Stromal cell of bone marrow (primary cell): ENCODE measurements at regions not wholly inside any gene's neighbourhood (a gene's known extent, or its start where the extent isn't known, plus 50 kb on each side); places are given as distances from the start of the nearest gene placed in this dataset.

ENCODE experiments used
- DNase-seq: peaks from one replicate; pipeline ENCODE4 v3.0.0-alpha.2; 2012; ENCODE audit warnings: low read depth

DNA sequence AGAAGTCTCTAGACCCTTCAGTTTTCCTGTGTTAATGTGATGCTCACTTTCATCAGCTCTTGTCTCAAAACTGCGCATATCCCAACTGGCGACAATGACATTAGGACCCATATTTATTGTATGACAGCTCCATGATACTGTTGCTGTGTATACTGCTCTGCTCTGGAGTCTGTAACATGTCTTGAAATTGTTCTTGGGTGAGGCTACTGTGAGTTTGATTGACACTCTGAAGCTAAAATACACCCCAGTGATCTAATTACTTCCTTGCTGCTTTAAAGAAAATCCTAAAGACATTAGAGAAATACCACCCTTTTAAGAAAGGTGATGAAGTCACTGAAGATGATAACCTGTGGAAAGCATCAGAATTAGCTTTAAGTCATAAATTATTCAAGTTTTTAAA is 1046.2 kb downstream of the KCNT2 start:
- no peak for DNase-seq

GRCh38 chr1:195550071-195550862 is 1058.0 kb downstream of the KCNT2 start:
- DNase-seq: no peak

DNA sequence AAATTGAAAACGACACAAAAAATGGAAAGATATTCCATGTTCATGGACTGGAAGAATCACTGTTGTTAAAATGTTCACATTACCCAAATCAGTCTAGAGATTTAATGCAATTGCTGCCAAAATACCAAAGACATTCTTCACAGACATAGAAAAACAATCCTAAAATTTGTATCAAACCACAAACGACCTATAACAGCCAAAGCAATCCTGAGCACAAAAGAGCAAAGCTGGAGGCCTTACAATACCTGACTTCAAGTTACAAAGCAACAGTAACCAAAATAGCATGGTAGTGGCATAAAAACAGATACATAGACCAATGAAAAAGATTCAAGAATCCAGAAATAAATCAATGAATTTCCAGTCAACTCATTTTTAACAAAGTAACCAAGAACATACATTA is 1077.3 kb downstream of the KCNT2 start:
- no peak for DNase-seq

GRCh38 chr1:195529881-195530280 is 1078.4 kb downstream of the KCNT2 start:
- DNase-seq: no peak

- no peak for DNase-seq
Measured at GRCh38 chr1:195520757-195521156, 1087.5 kb downstream of the KCNT2 start.

GRCh38 chr1:195516036-195516435 is 1092.2 kb downstream of the KCNT2 start:
- DNase-seq: no peak

- DNase-seq: no peak
Measured at GRCh38 chr1:195511501-195511900, 1096.7 kb downstream of the KCNT2 start.

DNA sequence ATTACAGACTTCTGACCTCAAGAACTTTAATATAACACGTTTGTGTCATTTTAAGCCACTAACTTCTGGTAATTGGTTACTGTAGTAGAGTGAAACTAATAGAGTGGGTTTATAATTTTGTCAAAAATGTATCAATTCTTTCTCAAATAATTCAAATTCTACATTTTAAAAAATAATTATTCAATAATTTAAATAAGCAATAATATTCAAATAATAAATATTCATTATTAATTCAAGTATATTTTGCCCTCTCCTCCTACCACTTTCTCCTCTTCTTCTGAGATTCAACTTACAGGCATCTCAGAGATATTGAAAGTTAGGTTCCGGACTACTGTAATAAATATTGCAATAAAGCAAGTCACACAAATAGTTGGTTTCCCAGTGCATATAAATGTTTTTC is 1107.1 kb downstream of the KCNT2 start:
- DNase-seq: no peak

DNA sequence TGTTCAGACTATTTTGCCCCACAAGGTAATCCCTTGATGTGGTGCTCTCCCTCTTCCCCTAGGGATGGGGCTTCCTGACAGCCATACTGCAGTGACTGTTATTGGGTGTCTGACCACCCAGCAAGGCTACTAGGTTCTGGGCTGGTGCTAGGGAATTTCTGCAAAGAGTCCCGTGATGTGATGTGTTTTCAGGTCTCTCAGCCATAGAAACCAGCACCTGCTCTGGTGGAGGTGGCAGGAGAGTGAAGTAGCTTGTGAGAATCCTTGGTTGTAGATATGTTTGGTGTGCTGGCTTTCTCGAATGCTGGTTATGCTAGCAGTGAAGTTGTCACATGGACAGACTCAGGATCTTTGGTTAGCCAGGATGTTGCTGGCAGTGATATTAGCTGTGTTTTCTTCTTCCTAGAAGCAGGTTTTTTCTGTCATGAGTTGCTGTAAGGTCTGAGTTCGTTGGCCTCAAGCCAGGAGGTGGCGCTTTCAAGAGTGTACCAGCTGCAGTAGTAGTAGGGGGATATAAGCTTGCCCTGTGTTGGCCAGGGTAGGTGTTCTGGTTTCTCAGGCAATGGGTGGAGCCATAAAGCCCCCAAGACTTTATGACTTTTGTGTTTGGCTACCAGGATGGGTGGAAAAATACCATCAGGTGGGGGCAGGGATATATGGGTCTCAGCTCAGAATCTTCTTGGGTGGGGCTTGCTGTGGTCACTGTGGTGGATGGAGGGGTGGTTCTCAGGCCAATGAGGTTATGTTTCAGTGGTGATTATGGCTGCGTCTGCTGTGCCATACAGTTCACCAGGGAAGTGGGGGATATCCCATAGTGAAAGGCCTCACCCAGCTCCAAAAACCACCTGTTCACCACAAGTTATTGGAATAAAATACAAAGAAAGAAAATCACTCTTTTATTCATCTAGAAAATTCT is 1112.3 kb downstream of the KCNT2 start:
- DNase-seq: no peak

DNA sequence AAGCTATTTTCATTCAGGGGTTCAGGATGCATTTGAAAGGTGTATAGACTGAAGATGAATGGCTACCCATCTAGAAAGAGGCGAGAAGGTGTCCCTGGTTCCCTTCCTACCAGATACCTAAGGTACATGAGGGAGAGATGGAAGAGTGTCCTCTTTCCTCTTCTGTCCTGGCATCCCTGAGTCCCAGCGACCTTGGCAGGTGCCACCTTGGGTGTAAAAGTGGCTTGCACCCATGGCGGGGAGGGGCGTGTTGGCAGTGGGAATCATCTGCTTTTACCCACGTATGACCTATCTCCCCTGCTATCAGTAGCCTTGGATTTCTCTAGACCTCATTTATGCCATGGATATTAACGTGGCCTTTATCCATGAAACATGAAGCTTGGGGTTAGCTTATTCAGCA is 1126.1 kb downstream of the KCNT2 start:
- DNase-seq: no peak

GRCh38 chr1:195481293-195481692 is 1126.9 kb downstream of the KCNT2 start:
- no peak for DNase-seq

DNA sequence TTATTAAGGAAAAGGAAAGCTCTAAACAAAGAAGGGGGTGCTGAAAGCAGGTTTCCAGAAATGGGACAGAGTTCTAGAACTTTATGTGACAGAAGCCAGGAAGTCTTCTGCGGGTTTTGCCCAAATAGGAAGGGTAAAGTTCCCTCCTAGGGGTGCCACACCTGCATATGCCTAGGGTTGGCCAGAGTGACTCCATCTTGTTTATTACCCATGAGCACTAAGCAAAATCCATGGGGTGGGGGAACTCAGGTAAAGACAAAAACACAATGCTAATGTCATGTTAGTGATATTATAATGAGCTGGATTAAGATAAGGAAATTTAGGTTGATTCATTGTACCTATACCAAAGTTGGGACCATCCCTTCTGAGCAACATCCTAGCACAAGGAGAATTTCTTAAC is 1132.7 kb downstream of the KCNT2 start:
- DNase-seq: no peak

GRCh38 chr1:195472291-195472690 is 1135.9 kb downstream of the KCNT2 start:
- no peak for DNase-seq

DNA sequence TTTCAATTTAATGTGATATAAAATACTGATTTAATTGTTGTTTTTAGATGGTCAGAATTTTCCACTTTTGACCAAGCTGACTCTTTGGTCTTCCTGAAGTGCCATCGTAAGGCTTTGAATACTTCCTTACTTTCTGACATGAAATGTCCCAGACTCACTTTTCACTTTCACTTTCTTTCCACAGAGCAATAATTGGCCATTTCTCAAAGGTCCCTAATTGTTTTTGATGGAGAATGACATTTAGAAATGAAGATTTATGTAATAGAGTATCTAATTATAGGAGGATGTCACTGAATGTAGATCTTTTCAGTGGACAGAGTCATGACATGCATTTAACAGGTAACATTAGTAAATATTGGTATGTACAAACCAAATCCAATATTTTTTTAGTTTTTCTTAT is 1141.6 kb downstream of the KCNT2 start:
- DNase-seq: no peak

GRCh38 chr1:195462646-195463045 is 1145.6 kb downstream of the KCNT2 start:
- no peak for DNase-seq

DNA sequence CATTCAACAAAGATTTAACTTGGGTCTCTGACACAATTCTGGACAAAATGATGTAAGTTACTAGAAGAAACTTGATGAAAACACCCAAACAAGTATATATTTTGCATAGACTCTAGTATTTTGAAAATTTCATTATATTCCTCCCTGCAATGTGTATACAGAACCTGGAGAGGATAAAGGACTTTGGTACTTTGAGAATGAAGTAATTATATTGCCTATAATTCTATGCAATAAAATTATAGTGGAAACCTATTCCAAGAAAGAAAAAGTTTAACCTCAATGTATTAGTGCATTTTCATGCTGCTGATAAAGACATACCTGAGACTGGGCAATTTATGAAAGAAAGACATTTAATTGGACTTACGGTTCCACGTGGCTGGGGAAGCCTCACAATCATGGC is 1146.1 kb downstream of the KCNT2 start:
- DNase-seq: no peak

GRCh38 chr1:195458365-195458764 is 1149.9 kb downstream of the KCNT2 start:
- DNase-seq: no peak

DNA sequence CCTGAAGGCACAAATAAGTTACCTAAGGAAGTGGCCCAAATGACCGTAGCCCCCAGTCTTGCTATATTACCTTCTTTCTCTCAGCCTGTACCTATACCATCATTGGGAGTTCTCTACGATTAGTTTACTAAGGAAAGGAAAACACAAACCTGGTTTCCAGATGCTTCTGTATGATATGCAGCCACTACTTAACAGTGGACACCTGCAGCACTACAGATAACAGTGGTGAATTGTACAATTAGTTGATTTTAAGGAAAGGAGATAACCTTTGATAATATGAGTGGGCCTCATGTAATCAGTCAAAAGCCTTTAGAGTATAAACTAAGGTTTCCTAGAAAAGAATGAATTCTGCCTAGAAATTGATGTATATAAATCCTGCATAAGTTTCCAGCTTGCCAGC is 1157.4 kb downstream of the KCNT2 start:
- DNase-seq: no peak

GRCh38 chr1:195439661-195440060 is 1168.6 kb downstream of the KCNT2 start:
- no peak for DNase-seq

DNA sequence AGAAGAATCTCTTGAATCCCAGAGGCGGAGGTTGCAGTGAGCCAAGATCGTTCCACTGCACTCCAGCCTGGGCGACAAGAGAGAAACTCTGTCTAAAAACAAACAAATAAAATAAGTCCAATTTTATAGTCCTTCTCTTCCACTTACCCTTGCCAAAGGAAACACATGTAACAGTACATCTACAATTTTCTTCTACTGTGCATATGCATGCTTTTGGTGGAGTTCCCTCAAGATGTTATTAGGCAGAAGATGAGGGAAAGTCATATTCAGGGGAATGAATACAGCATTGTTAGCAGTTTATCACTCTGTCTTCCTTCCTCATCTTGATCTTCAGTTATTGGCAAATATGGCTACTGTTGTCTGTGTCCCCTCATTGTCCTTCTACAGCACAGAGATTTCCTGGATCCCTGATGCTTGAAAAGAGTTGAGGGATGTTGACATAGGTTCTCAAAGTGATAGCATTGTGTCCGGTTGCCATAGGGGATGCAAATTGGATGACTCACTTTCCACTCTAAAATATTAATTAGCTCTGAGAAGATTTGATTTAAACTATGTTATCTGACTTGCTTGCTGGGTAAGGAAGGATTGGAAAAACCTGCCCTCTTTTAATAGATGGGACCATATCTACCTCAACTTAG is 1173.6 kb downstream of the KCNT2 start:
- DNase-seq: no peak

- no peak for DNase-seq
Measured at GRCh38 chr1:195430826-195431225, 1177.4 kb downstream of the KCNT2 start.

GRCh38 chr1:195428927-195429326 is 1179.3 kb downstream of the KCNT2 start:
- no peak for DNase-seq

- DNase-seq: no peak
Measured at GRCh38 chr1:195415584-195415983, 1192.7 kb downstream of the KCNT2 start.
